CD14-positive monocyte (primary cell): ENCODE measurements at regions not wholly inside any gene's neighbourhood (a gene's known extent, or its start where the extent isn't known, plus 50 kb on each side); places are given as distances from the start of the nearest gene placed in this dataset.

ENCODE experiments used
- DNase-seq, 3 donors: peaks; one replicate each; pipeline ENCODE4 v3.0.0-alpha.2; 2011 to 2022
- H2AFZ ChIP-seq: 2 replicates; pipeline ENCODE4 v1.6.0; 2012; ENCODE audit warnings: mild to moderate bottlenecking, low read depth, low read length, inconsistent platforms; ENCODE audit not compliant: insufficient read depth, poor library complexity, severe bottlenecking
- H3K27ac ChIP-seq, 2 donors: 1 replicate in 1 of 2; 2 replicates in 1 of 2; pipeline ENCODE4 v1.5.1; 2012 to 2013; ENCODE audit warnings: low read length in 2 of 2, control low read depth in 1 of 2, inconsistent platforms in 1 of 2, low read depth in 1 of 2, mild to moderate bottlenecking in 1 of 2
- H3K27me3 ChIP-seq, 2 donors: one replicate each; pipeline versions ENCODE4 v1.6.0 to v1.6.1; 2011 to 2013; ENCODE audit warnings: low read length in 2 of 2; ENCODE audit not compliant: control insufficient read depth in 2 of 2, insufficient read depth in 2 of 2
- H3K36me3 ChIP-seq, 2 donors: replicated peaks in 1 of 2; 1 replicate in 1 of 2; 2 replicates in 1 of 2; pipeline versions ENCODE4 v1.5.1 to v1.6.1; 2012 to 2013; ENCODE audit warnings: low read length in 2 of 2, control low read depth in 1 of 2, inconsistent platforms in 1 of 2, mild to moderate bottlenecking in 1 of 2; ENCODE audit not compliant: insufficient read depth in 2 of 2, control insufficient read depth in 1 of 2
- H3K4me1 ChIP-seq, 2 donors: 1 replicate in 1 of 2; 2 replicates in 1 of 2; pipeline versions ENCODE4 v1.5.1 to v1.6.1; 2012 to 2013; ENCODE audit warnings: low read length in 2 of 2, control low read depth in 1 of 2, inconsistent platforms in 1 of 2, mild to moderate bottlenecking in 1 of 2, moderate library complexity in 1 of 2; ENCODE audit not compliant: insufficient read depth in 2 of 2, control insufficient read depth in 1 of 2
- H3K4me2 ChIP-seq: replicated peaks from 2 replicates; pipeline ENCODE3; 2012; ENCODE audit warnings: low read length, moderate library complexity, mild to moderate bottlenecking; ENCODE audit not compliant: poor library complexity, severe bottlenecking; ENCODE audit errors: extremely low read depth
- H3K4me3 ChIP-seq, 3 experiments: fragments of 200-600 bp in 1 of 3; sonication (generic) in 1 of 3; replicated peaks in 1 of 3; 1 replicate in 2 of 3; 2 replicates in 1 of 3; pipeline ENCODE4 v1.5.1; 2011 to 2013; ENCODE audit warnings: low read length in 3 of 3, mild to moderate bottlenecking in 3 of 3, control low read depth in 2 of 3, low read depth in 2 of 3, inconsistent platforms in 1 of 3, moderate library complexity in 1 of 3
- H3K79me2 ChIP-seq: 2 replicates; pipeline ENCODE4 v1.6.0; 2012; ENCODE audit warnings: mild to moderate bottlenecking, control low read depth, inconsistent platforms, low read length, moderate library complexity; ENCODE audit not compliant: insufficient read depth
- H3K9ac ChIP-seq: 2 replicates; pipeline ENCODE4 v1.6.0; 2017; ENCODE audit warnings: low read length, mild to moderate bottlenecking; ENCODE audit not compliant: insufficient read depth, poor library complexity, severe bottlenecking
- H3K9me3 ChIP-seq, 2 donors: replicated peaks in 1 of 2; 1 replicate in 1 of 2; 2 replicates in 1 of 2; pipeline versions ENCODE4 v1.5.1 to v1.6.1; 2012 to 2013; ENCODE audit warnings: low read length in 2 of 2, control low read depth in 1 of 2; ENCODE audit not compliant: control insufficient read depth in 1 of 2, insufficient read depth in 1 of 2
- H4K20me1 ChIP-seq: 2 replicates; pipeline ENCODE4 v1.6.0; 2012; ENCODE audit warnings: mild to moderate bottlenecking, low read length, control low read depth, moderate library complexity; ENCODE audit not compliant: insufficient read depth
- H3K27ac Mint-ChIP-seq, 7 donors: one replicate each; pipeline ENCODE4 v1.8.0; 2020; ENCODE audit warnings: mild to moderate bottlenecking in 7 of 7, mixed read lengths in 7 of 7, moderate library complexity in 6 of 7, inconsistent platforms in 2 of 7
- H3K27me3 Mint-ChIP-seq, 3 donors: one replicate each; pipeline ENCODE4 v1.8.0; 2021 to 2022; ENCODE audit warnings: low read depth in 3 of 3, mild to moderate bottlenecking in 3 of 3, mixed read lengths in 3 of 3, moderate library complexity in 3 of 3, inconsistent platforms in 1 of 3
- H3K36me3 Mint-ChIP-seq, 2 donors: one replicate each; pipeline ENCODE4 v1.8.0; 2020; ENCODE audit warnings: mixed read lengths in 2 of 2, inconsistent platforms in 1 of 2, mild to moderate bottlenecking in 1 of 2
- H3K4me1 Mint-ChIP-seq: one replicate; pipeline ENCODE4 v1.8.0; 2020; ENCODE audit warnings: mild to moderate bottlenecking, mixed read lengths
- H3K4me3 Mint-ChIP-seq, 2 donors: one replicate each; pipeline ENCODE4 v1.8.0; 2020; ENCODE audit warnings: mild to moderate bottlenecking in 2 of 2, mixed read lengths in 2 of 2, moderate library complexity in 1 of 2
- H3K9me3 Mint-ChIP-seq, 7 donors: one replicate each; pipeline ENCODE4 v1.8.0; 2020 to 2022; ENCODE audit warnings: mixed read lengths in 7 of 7, mild to moderate bottlenecking in 6 of 7, moderate library complexity in 6 of 7, inconsistent platforms in 2 of 7
- WGBS: methylation state at CpG from one replicate; pipeline ENCODE4 v1.1.5; 2013; ENCODE audit warnings: missing lambda C conversion rate; ENCODE audit not compliant: insufficient coverage; 5-methylcytosine and 5-hydroxymethylcytosine counted together
- intact Hi-C, 2 donors: fragments of 100-400 bp; cut with micrococcal nuclease; formaldehyde crosslinking; loops; one replicate each; pipeline versions ENCODE4 v1.15.0 to v1.15.1; 2023
- TF ChIP-seq, protein P1 (sequence below): fragments of 200-600 bp; IDR thresholded peaks from one replicate; pipeline ENCODE4 v1.8.0; 2022; ENCODE audit warnings: antibody characterized with exemption, mild to moderate bottlenecking

DNA sequence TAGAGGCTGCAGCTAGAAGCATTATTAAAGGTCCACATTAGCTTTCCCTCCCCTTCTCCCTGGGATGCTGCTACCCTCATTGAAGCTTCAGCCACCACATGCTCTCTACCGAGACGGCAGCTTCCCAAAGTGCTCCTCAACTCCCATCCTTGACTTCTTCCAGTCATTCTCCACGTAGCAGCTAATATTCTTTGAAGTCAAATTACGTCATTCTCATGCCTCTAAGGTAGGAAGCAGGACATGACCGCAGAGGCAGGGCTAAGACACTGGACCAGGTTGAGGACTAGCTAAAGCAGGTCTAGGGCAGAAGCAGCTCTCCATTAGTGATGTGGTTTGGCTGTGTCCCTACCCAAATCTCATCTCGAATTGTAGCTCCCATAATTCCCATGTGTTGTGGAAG lies 128.3 kb downstream of the SHOX start:
- TF ChIP-seq, protein P1, sequence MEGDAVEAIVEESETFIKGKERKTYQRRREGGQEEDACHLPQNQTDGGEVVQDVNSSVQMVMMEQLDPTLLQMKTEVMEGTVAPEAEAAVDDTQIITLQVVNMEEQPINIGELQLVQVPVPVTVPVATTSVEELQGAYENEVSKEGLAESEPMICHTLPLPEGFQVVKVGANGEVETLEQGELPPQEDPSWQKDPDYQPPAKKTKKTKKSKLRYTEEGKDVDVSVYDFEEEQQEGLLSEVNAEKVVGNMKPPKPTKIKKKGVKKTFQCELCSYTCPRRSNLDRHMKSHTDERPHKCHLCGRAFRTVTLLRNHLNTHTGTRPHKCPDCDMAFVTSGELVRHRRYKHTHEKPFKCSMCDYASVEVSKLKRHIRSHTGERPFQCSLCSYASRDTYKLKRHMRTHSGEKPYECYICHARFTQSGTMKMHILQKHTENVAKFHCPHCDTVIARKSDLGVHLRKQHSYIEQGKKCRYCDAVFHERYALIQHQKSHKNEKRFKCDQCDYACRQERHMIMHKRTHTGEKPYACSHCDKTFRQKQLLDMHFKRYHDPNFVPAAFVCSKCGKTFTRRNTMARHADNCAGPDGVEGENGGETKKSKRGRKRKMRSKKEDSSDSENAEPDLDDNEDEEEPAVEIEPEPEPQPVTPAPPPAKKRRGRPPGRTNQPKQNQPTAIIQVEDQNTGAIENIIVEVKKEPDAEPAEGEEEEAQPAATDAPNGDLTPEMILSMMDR, result no peak
- no peaks in the 10 kb centered on the region for H3K4me1 Mint-ChIP-seq

DNA sequence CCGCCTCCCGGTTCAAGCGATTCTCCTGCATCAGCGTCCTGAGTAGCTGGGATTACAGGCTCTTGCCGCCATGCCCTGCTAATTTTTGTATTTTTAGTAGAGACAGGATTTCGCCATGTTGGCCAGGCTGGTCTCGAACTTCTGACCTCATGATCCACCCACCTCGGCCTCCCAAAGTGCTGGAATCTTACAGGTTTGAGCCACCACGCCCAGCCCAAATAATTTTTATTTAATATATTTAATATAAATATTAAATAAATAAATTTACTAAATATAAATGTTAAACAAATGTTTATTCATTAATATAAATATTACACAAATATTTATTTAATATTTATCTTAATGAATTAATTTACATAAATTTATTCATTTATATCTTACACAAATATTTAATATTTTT lies 120.2 kb downstream of the SHOX start:
- peaks cover 3 to 4% (median 4%) of the 10 kb centered on the region in 3 donors for H3K27me3 Mint-ChIP-seq
- H3K9me3 Mint-ChIP-seq, result peaks cover 2 to 7% (median 3%) of the 10 kb centered on the region in 7 donors
- intact Hi-C loops, result no loop called here
- Histone ChIP-seq H3K4me1 (no peaks in the 10 kb centered on the region), H3K9ac (no peak overlapping the region), H3K36me3 (no peaks in the 10 kb centered on the region), H3K27ac (no peak overlapping the region), H3K4me3 (no peak overlapping the region), H4K20me1 (no peaks in the 10 kb centered on the region), H3K4me2 (no peak overlapping the region), H3K9me3 (peaks cover 0 to 3% of the 10 kb centered on the region in 2 donors), H2AFZ (no peak overlapping the region), H3K27me3 (no peaks in the 10 kb centered on the region), H3K79me2 (no peaks in the 10 kb centered on the region)
- H3K36me3 Mint-ChIP-seq, result no peaks in the 10 kb centered on the region
- H3K27ac Mint-ChIP-seq, result no peak overlapping the region
- DNase-seq, result no peak
- no peaks in the 10 kb centered on the region for H3K4me1 Mint-ChIP-seq
- 72% methylated on average over 5 of the region's 9 CpGs for WGBS
- no peak overlapping the region for H3K4me3 Mint-ChIP-seq
- TF ChIP-seq, protein P1, result no peak

More for the DNA sequence above, 128.3 kb downstream of the SHOX start:
- H3K27me3 Mint-ChIP-seq, result peaks cover 6 to 13% (median 7%) of the 10 kb centered on the region in 3 donors
- Histone ChIP-seq H3K79me2 (no peaks in the 10 kb centered on the region), H3K4me1 (no peaks in the 10 kb centered on the region), H3K4me3 (no peak overlapping the region), H4K20me1 (no peaks in the 10 kb centered on the region), H3K4me2 (no peak overlapping the region), H3K27me3 (no peaks in the 10 kb centered on the region), H3K9me3 (no peaks in the 10 kb centered on the region), H3K36me3 (no peaks in the 10 kb centered on the region), H2AFZ (no peak overlapping the region), H3K27ac (no peak overlapping the region), H3K9ac (no peak overlapping the region)
- no peak overlapping the region for H3K27ac Mint-ChIP-seq
- intact Hi-C loops, result no loop called here
- WGBS, result 95% methylated on average over 4 of the region's 6 CpGs
- H3K9me3 Mint-ChIP-seq, result peaks cover 0 to 7% (median 0%) of the 10 kb centered on the region in 7 donors
- DNase-seq, result no peak
- no peak overlapping the region for H3K4me3 Mint-ChIP-seq
- no peaks in the 10 kb centered on the region for H3K36me3 Mint-ChIP-seq
